ENCODE measurements at regions not wholly inside any gene's neighbourhood (a gene's known extent, or its start where the extent isn't known, plus 50 kb on each side); places are given as distances from the start of the nearest gene placed in this dataset.

DNA sequence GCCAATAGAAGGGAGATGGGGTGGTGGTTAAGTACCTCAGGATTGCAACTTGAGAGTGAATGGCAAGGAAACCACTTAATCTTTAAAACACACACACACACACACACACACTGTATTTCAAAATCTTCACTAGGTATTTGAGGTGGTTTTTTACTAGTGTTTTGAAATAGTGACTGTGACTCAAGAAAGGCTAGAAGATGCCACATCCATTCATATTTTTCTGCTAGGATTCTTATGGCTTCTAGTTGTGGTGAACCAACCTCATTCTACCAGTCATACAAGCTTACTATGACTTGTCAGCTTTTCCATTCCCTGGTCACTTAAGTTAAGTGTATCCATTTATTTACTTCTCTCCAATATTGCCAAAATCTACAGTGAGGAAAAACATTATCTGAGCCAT is 519.4 kb upstream of the JAG1 start:
- TF ChIP-seq RFX5 (IDR thresholded peaks at IDR 0.05; ENCODE audit: low read depth, low read length) (no peak), CHD1 (IDR thresholded peaks at IDR 0.05; ENCODE audit: low read depth, low read length) (no peak), MAZ (IDR thresholded peaks at IDR 0.05; ENCODE audit: borderline replicate concordance, low read depth, low read length) (no peak), RAD21 (IDR thresholded peaks at IDR 0.05; ENCODE audit: low read length) (no peak), FOS (IDR thresholded peaks at IDR 0.05; ENCODE audit: low read depth, low read length) (no peak), USF2 (IDR thresholded peaks at IDR 0.05; ENCODE audit: low read depth, low read length) (no peak), POLR2A (IDR thresholded peaks at IDR 0.05; ENCODE audit: low read depth, low read length) (no peak), NFE2L2 (IDR thresholded peaks at IDR 0.05; ENCODE audit: low read depth, low read length) (no peak), MAFK (IDR thresholded peaks at IDR 0.05; ENCODE audit: low read depth, low read length) (no peak), BHLHE40 (IDR thresholded peaks at IDR 0.05; ENCODE audit: low read depth, low read length) (no peak), CEBPB (IDR thresholded peaks at IDR 0.05; ENCODE audit: low read depth, low read length) (no peak), SMC3 (IDR thresholded peaks at IDR 0.05; ENCODE audit: low read depth, low read length) (no peak), MXI1 (IDR thresholded peaks at IDR 0.05; ENCODE audit: borderline replicate concordance, low read depth, low read length) (no peak), CTCF (conservative IDR thresholded peaks at IDR 0.05; ENCODE audit: low read depth, low read length) (no peak), RCOR1 (IDR thresholded peaks at IDR 0.05; ENCODE audit: insufficient replicate concordance, low read length) (no peak)
- TF ChIP-seq, protein P1, sequence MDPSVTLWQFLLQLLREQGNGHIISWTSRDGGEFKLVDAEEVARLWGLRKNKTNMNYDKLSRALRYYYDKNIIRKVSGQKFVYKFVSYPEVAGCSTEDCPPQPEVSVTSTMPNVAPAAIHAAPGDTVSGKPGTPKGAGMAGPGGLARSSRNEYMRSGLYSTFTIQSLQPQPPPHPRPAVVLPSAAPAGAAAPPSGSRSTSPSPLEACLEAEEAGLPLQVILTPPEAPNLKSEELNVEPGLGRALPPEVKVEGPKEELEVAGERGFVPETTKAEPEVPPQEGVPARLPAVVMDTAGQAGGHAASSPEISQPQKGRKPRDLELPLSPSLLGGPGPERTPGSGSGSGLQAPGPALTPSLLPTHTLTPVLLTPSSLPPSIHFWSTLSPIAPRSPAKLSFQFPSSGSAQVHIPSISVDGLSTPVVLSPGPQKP (IDR thresholded peaks at IDR 0.05; ENCODE audit: borderline replicate concordance, low read depth, low read length): no peak
- Histone ChIP-seq H3K9ac (ENCODE audit: low read depth, low read length) (no peak overlapping the region), H3K56ac (ENCODE audit: extremely low read depth, insufficient read depth, low read length) (no peak overlapping the region), H2AK9ac (replicated peaks; ENCODE audit: low read depth, low read length, poor library complexity) (no peak overlapping the region), H4K20me1 (ENCODE audit: insufficient read depth, low read length) (no peaks in the 10 kb centered on the region), H4K91ac (ENCODE audit: insufficient read depth, low read depth, low read length) (no peak overlapping the region), H3K27me3 (ENCODE audit: control insufficient read depth, insufficient read depth, low read length) (no peaks in the 10 kb centered on the region), H3K27ac (ENCODE audit: insufficient read depth, low read length) (no peak overlapping the region), H3K23ac (ENCODE audit: low read depth, low read length) (no peak overlapping the region), H3K9me3 (ENCODE audit: control insufficient read depth, insufficient read depth, low read length) (no peaks in the 10 kb centered on the region), H3K4me2 (ENCODE audit: low read depth, low read length) (no peak overlapping the region), H3K4me3 (ENCODE audit: insufficient read depth, low read depth, low read length) (no peak overlapping the region), H4K5ac (ENCODE audit: low read depth, low read length) (no peak overlapping the region), H2AFZ (replicated peaks; ENCODE audit: low read length, poor library complexity) (no peak overlapping the region), H3K14ac (replicated peaks; ENCODE audit: low read depth, low read length) (no peak overlapping the region), H3K18ac (ENCODE audit: low read depth, low read length) (no peak overlapping the region), H3K36me3 (ENCODE audit: control insufficient read depth, insufficient read depth, low read length) (no peaks in the 10 kb centered on the region), H2BK5ac (ENCODE audit: low read depth, low read length, poor library complexity, severe bottlenecking) (no peak overlapping the region), H3K4me1 (ENCODE audit: control insufficient read depth, insufficient read depth, low read length) (peaks cover 7% of the 10 kb centered on the region; the same call in 1 of the 2 replicates), H2BK20ac (ENCODE audit: low read depth, low read length) (no peak overlapping the region), H4K8ac (ENCODE audit: low read depth in 2 of 2, low read length in 2 of 2) (no peak overlapping the region), H2BK15ac (ENCODE audit: low read depth, low read length) (no peak overlapping the region), H3K79me1 (ENCODE audit: low read depth in 1 of 2, low read length in 2 of 2) (no peaks in the 10 kb centered on the region), H2AK5ac (ENCODE audit: low read depth, low read length) (no peak overlapping the region), H2BK120ac (ENCODE audit: low read depth, low read length) (no peak overlapping the region), H3K4ac (ENCODE audit: low read depth, low read length) (no peak overlapping the region), H3K9me1 (ENCODE audit: insufficient read depth, low read length) (0 out of 2 replicates have a peak, but pooled peaks cover 7% of the 10 kb centered on the region)
- POLR2A ChIA-PET (ENCODE audit: unreplicated experiment): no interaction called here
- in situ Hi-C loops (cut with MboI; ENCODE audit: low sequenced_read_pairs): no loop called here
- BruUV-seq (replicated peaks): no TSS peak
- dilution Hi-C loops (cut with HindIII; ENCODE audit: low sequenced_read_pairs, unreplicated experiment): no loop called here
- no peak for ATAC-seq (ENCODE audit: low read depth)
- intact Hi-C loops (cut with micrococcal nuclease): no loop called here
- DNase-seq: peak; percentile 15
- CTCF ChIA-PET: interaction anchor here (1.4 kb wide), 1 partner anchor 18 kb away, joined by 3 read pairs; no protein-coding TSS in a partner anchor
